ENCODE measurements at regions not wholly inside any gene's neighbourhood (a gene's known extent, or its start where the extent isn't known, plus 50 kb on each side); places are given as distances from the start of the nearest gene placed in this dataset.

DNA sequence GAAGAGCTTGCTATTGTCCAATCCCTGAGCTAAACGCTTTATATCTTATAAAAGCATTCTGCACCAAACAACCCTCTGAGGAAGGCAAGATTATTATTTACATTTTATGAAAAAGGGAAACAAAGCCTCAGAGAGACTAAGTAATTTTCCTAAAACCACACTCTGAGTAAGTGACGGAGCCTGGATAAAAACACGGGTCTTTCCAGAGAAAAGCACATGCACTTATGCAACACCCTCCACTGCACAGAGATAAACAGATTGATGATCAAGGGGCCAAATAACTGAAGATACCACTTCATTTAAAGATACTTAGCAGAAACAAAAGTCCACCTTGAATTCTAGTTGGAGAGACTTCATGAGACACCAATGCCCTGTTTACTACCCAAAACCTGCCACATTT, 214.7 kb upstream of the PDE10A start:
- TF ChIP-seq EZH2phosphoT487 (IDR thresholded peaks at IDR 0.05) (no peak), CTCF (IDR thresholded peaks at IDR 0.05) (no peak), EZH2 (IDR thresholded peaks at IDR 0.05) (no peak)
- Mint-ChIP-seq H3K4me3 (no peak overlapping the region), H3K27me3 (ENCODE audit: insufficient read depth, low read depth) (no peaks in the 10 kb centered on the region)

GRCh38 chr6:165877192-165877591, 214.2 kb upstream of the PDE10A start:
- H3K9me3 ChIP-seq (ENCODE audit: low read depth) = no peaks in the 10 kb centered on the region
- no peak overlapping the region for H3K4me3 ChIP-seq
- no peak overlapping the region for H3K4me2 ChIP-seq
- Mint-ChIP-seq H3K4me3 (no peak overlapping the region), H3K36me3 (no peaks in the 10 kb centered on the region), H3K27ac (no peak overlapping the region), H3K9me3 (peaks cover 2% of the 10 kb centered on the region), H3K27me3 (ENCODE audit: insufficient read depth, low read depth) (no peaks in the 10 kb centered on the region), H3K4me1 (peaks cover 6% of the 10 kb centered on the region)
- H3K27me3 ChIP-seq = no peaks in the 10 kb centered on the region
- no peak for DNase-seq (ENCODE audit: low spot score)
- H3K4me1 ChIP-seq = peaks cover 4% of the 10 kb centered on the region
- H4K20me1 ChIP-seq (ENCODE audit: low read depth) = no peaks in the 10 kb centered on the region
- H3K79me2 ChIP-seq (ENCODE audit: low read depth) = no peaks in the 10 kb centered on the region
- peak overlapping the region; percentile 9 for H2AFZ ChIP-seq (replicated peaks)
- no peak for TF ChIP-seq EZH2 (IDR thresholded peaks at IDR 0.05)
- TF ChIP-seq CTCF (IDR thresholded peaks at IDR 0.05) = no peak
- TF ChIP-seq EZH2phosphoT487 (IDR thresholded peaks at IDR 0.05) = no peak
- H3K36me3 ChIP-seq = no peaks in the 10 kb centered on the region
- H3F3A ChIP-seq (ENCODE audit: low read depth) = no peaks in the 10 kb centered on the region
- no peak overlapping the region for H3K9ac ChIP-seq
- H3K27ac ChIP-seq = no peak overlapping the region

More for the DNA sequence above, 214.7 kb upstream of the PDE10A start:
- Histone ChIP-seq H3F3A (ENCODE audit: low read depth) (no peaks in the 10 kb centered on the region), H3K27me3 (no peaks in the 10 kb centered on the region), H2AFZ (replicated peaks) (no peak overlapping the region), H3K9ac (no peak overlapping the region), H3K79me2 (ENCODE audit: low read depth) (no peaks in the 10 kb centered on the region), H3K9me3 (ENCODE audit: low read depth) (no peaks in the 10 kb centered on the region), H3K27ac (no peak overlapping the region), H3K4me3 (no peak overlapping the region), H3K36me3 (no peaks in the 10 kb centered on the region), H3K4me2 (no peak overlapping the region), H3K4me1 (no peaks in the 10 kb centered on the region), H4K20me1 (ENCODE audit: low read depth) (no peaks in the 10 kb centered on the region)
- Mint-ChIP-seq H3K36me3 (no peaks in the 10 kb centered on the region), H3K27ac (no peak overlapping the region), H3K4me1 (peaks cover 6% of the 10 kb centered on the region), H3K9me3 (peaks cover 2% of the 10 kb centered on the region)
- no peak for DNase-seq (ENCODE audit: low spot score)

GRCh38 chr6:165876588-165876987, 213.5 kb upstream of the PDE10A start:
- Histone ChIP-seq H3K4me2 (no peak overlapping the region), H3K4me1 (peaks cover 4% of the 10 kb centered on the region), H3K79me2 (ENCODE audit: low read depth) (no peaks in the 10 kb centered on the region), H4K20me1 (ENCODE audit: low read depth) (no peaks in the 10 kb centered on the region), H3K9me3 (ENCODE audit: low read depth) (no peaks in the 10 kb centered on the region), H2AFZ (replicated peaks) (peak overlapping the region; percentile 9), H3K4me3 (no peak overlapping the region), H3F3A (ENCODE audit: low read depth) (no peaks in the 10 kb centered on the region), H3K27me3 (no peaks in the 10 kb centered on the region), H3K36me3 (no peaks in the 10 kb centered on the region), H3K27ac (no peak overlapping the region), H3K9ac (no peak overlapping the region)
- H3K9me3 Mint-ChIP-seq = peaks cover 2% of the 10 kb centered on the region
- no peaks in the 10 kb centered on the region for H3K36me3 Mint-ChIP-seq
- no peak overlapping the region for H3K4me3 Mint-ChIP-seq
- no peaks in the 10 kb centered on the region for H3K27me3 Mint-ChIP-seq (ENCODE audit: insufficient read depth, low read depth)
- H3K4me1 Mint-ChIP-seq = peaks cover 6% of the 10 kb centered on the region
- TF ChIP-seq CTCF (IDR thresholded peaks at IDR 0.05) = no peak
- no peak for TF ChIP-seq EZH2phosphoT487 (IDR thresholded peaks at IDR 0.05)
- TF ChIP-seq EZH2 (IDR thresholded peaks at IDR 0.05) = no peak
- H3K27ac Mint-ChIP-seq = no peak overlapping the region
- no peak for DNase-seq (ENCODE audit: low spot score)
